ENCODE measurements at regions not wholly inside any gene's neighbourhood (a gene's known extent, or its start where the extent isn't known, plus 50 kb on each side); places are given as distances from the start of the nearest gene placed in this dataset.
"Not testable (repeated sequence)": the region's sequence is repeated elsewhere in the genome, so short reads cannot be mapped to it uniquely, and the experiment has no call there.

GRCh38 chr13:65268009-65268408, 1962.1 kb downstream of the PCDH9 start:
- DNase-seq, result no peak

GRCh38 chr13:65265988-65266387, 1964.1 kb downstream of the PCDH9 start:
- no peak for DNase-seq

GRCh38 chr13:65264066-65264465, 1966.1 kb downstream of the PCDH9 start:
- no peak for DNase-seq

- DNase-seq, result no peak
Measured at GRCh38 chr13:65260946-65261891, 1968.9 kb downstream of the PCDH9 start.

GRCh38 chr13:65240773-65241172, 1989.4 kb downstream of the PCDH9 start:
- DNase-seq, result no peak

- DNase-seq, result no peak
Measured at GRCh38 chr13:65236841-65237418, 1993.2 kb downstream of the PCDH9 start.

GRCh38 chr13:65217471-65217995, 2012.6 kb downstream of the PCDH9 start:
- no peak for DNase-seq

- DNase-seq, result not testable (repeated sequence)
Measured at GRCh38 chr13:65202845-65203244, 2027.3 kb downstream of the PCDH9 start.

GRCh38 chr13:65188721-65189120, 2041.4 kb downstream of the PCDH9 start:
- no peak for DNase-seq

GRCh38 chr13:65168026-65168425, 2062.1 kb downstream of the PCDH9 start:
- DNase-seq, result no peak

GRCh38 chr13:65166675-65167074, 2063.5 kb downstream of the PCDH9 start:
- DNase-seq, result no peak

- DNase-seq, result no peak
Measured at GRCh38 chr13:65159803-65160202, 2070.3 kb downstream of the PCDH9 start.

- no peak for DNase-seq
Measured at GRCh38 chr13:65155861-65156260, 2074.3 kb downstream of the PCDH9 start.

- DNase-seq, result no peak
Measured at GRCh38 chr13:65154661-65155447, 2075.3 kb downstream of the PCDH9 start.

- DNase-seq, result no peak
Measured at GRCh38 chr13:65149687-65150086, 2080.4 kb downstream of the PCDH9 start.

- no peak for DNase-seq
Measured at GRCh38 chr13:65143920-65144319, 2086.2 kb downstream of the PCDH9 start.

GRCh38 chr13:65133094-65133493, 2097.0 kb downstream of the PCDH9 start:
- no peak for DNase-seq

GRCh38 chr13:65125236-65125635, 2104.9 kb downstream of the PCDH9 start:
- DNase-seq, result no peak

- DNase-seq, result no peak
Measured at GRCh38 chr13:65112531-65112941, 2117.6 kb downstream of the PCDH9 start.

- no peak for DNase-seq
Measured at GRCh38 chr13:65112123-65112522, 2118.0 kb downstream of the PCDH9 start.

- DNase-seq, result no peak
Measured at GRCh38 chr13:65111223-65111622, 2118.9 kb downstream of the PCDH9 start.

- DNase-seq, result not testable (repeated sequence)
Measured at GRCh38 chr13:65104436-65104835, 2125.7 kb downstream of the PCDH9 start.

- DNase-seq, result no peak
Measured at GRCh38 chr13:65103351-65103750, 2126.8 kb downstream of the PCDH9 start.

Measured in activated CD4-positive, alpha-beta T cell treated with anti-CD3 and anti-CD28 coated beads, Interleukin-2, amount 50 U/mL, for 16 hours (primary cell).